ENCODE measurements at regions not wholly inside any gene's neighbourhood (a gene's known extent, or its start where the extent isn't known, plus 50 kb on each side); places are given as distances from the start of the nearest gene placed in this dataset.

DNA sequence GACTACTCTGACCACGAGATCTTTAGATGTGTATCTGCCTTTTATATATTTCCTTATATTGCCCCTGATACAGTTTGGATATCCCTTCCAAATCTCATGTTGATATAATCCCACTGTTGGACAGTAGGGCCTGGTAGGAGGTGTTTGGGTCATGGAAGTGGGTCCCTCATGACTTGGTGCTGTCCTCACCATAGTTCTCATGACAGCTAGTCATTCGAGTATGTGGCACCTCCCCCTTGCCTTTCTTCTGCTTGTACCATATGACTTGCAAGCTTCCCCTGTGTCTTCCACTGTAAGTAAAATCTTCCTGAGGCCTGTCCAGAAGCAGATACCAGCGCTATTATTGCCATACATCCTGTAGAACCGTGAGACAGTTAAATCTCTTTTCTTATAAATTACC lies 145.3 kb downstream of the ZNF518B start:
- TF ChIP-seq, protein P1, sequence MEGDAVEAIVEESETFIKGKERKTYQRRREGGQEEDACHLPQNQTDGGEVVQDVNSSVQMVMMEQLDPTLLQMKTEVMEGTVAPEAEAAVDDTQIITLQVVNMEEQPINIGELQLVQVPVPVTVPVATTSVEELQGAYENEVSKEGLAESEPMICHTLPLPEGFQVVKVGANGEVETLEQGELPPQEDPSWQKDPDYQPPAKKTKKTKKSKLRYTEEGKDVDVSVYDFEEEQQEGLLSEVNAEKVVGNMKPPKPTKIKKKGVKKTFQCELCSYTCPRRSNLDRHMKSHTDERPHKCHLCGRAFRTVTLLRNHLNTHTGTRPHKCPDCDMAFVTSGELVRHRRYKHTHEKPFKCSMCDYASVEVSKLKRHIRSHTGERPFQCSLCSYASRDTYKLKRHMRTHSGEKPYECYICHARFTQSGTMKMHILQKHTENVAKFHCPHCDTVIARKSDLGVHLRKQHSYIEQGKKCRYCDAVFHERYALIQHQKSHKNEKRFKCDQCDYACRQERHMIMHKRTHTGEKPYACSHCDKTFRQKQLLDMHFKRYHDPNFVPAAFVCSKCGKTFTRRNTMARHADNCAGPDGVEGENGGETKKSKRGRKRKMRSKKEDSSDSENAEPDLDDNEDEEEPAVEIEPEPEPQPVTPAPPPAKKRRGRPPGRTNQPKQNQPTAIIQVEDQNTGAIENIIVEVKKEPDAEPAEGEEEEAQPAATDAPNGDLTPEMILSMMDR (IDR thresholded peaks at IDR 0.05) = no peak
- TF ChIP-seq, protein P2, sequence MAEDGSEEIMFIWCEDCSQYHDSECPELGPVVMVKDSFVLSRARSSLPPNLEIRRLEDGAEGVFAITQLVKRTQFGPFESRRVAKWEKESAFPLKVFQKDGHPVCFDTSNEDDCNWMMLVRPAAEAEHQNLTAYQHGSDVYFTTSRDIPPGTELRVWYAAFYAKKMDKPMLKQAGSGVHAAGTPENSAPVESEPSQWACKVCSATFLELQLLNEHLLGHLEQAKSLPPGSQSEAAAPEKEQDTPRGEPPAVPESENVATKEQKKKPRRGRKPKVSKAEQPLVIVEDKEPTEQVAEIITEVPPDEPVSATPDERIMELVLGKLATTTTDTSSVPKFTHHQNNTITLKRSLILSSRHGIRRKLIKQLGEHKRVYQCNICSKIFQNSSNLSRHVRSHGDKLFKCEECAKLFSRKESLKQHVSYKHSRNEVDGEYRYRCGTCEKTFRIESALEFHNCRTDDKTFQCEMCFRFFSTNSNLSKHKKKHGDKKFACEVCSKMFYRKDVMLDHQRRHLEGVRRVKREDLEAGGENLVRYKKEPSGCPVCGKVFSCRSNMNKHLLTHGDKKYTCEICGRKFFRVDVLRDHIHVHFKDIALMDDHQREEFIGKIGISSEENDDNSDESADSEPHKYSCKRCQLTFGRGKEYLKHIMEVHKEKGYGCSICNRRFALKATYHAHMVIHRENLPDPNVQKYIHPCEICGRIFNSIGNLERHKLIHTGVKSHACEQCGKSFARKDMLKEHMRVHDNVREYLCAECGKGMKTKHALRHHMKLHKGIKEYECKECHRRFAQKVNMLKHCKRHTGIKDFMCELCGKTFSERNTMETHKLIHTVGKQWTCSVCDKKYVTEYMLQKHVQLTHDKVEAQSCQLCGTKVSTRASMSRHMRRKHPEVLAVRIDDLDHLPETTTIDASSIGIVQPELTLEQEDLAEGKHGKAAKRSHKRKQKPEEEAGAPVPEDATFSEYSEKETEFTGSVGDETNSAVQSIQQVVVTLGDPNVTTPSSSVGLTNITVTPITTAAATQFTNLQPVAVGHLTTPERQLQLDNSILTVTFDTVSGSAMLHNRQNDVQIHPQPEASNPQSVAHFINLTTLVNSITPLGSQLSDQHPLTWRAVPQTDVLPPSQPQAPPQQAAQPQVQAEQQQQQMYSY (CRISPR knock-in tag; IDR thresholded peaks at IDR 0.05) = no peak
- no peak for TF ChIP-seq ZNF138 (CRISPR knock-in tag; conservative IDR thresholded peaks at IDR 0.05)
- no peak for TF ChIP-seq ZNF396 (CRISPR knock-in tag; IDR thresholded peaks at IDR 0.05; ENCODE audit: borderline replicate concordance)
- TF ChIP-seq, protein P3, sequence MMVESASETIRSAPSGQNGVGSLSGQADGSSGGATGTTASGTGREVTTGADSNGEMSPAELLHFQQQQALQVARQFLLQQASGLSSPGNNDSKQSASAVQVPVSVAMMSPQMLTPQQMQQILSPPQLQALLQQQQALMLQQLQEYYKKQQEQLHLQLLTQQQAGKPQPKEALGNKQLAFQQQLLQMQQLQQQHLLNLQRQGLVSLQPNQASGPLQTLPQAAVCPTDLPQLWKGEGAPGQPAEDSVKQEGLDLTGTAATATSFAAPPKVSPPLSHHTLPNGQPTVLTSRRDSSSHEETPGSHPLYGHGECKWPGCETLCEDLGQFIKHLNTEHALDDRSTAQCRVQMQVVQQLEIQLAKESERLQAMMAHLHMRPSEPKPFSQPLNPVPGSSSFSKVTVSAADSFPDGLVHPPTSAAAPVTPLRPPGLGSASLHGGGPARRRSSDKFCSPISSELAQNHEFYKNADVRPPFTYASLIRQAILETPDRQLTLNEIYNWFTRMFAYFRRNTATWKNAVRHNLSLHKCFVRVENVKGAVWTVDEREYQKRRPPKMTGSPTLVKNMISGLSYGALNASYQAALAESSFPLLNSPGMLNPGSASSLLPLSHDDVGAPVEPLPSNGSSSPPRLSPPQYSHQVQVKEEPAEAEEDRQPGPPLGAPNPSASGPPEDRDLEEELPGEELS (CRISPR knock-in tag; IDR thresholded peaks at IDR 0.05) = no peak
- TF ChIP-seq, protein P4, sequence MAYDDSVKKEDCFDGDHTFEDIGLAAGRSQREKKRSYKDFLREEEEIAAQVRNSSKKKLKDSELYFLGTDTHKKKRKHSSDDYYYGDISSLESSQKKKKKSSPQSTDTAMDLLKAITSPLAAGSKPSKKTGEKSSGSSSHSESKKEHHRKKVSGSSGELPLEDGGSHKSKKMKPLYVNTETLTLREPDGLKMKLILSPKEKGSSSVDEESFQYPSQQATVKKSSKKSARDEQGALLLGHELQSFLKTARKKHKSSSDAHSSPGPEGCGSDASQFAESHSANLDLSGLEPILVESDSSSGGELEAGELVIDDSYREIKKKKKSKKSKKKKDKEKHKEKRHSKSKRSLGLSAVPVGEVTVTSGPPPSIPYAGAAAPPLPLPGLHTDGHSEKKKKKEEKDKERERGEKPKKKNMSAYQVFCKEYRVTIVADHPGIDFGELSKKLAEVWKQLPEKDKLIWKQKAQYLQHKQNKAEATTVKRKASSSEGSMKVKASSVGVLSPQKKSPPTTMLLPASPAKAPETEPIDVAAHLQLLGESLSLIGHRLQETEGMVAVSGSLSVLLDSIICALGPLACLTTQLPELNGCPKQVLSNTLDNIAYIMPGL (CRISPR knock-in tag; IDR thresholded peaks at IDR 0.05) = no peak
- no peak for TF ChIP-seq SMAD3 (CRISPR knock-in tag; IDR thresholded peaks at IDR 0.05; ENCODE audit: borderline replicate concordance)
- no peak for TF ChIP-seq TCF7 (CRISPR knock-in tag; IDR thresholded peaks at IDR 0.05; ENCODE audit: low read depth)
- TF ChIP-seq SP1 (CRISPR knock-in tag; conservative IDR thresholded peaks at IDR 0.05) = no peak

All from WTC11 (cell line).